OCI-LY3 (cell line): ENCODE measurements at regions not wholly inside any gene's neighbourhood (a gene's known extent, or its start where the extent isn't known, plus 50 kb on each side); places are given as distances from the start of the nearest gene placed in this dataset.

Experiments
- EZH2phosphoT487 ChIP-seq: fragments of 200-600 bp; shearing (Covaris generic); IDR thresholded peaks from 2 replicates; pipeline ENCODE4 v1.6.1; 2018; ENCODE audit warnings: antibody characterized with exemption, mixed run types, low read depth
- TF ChIP-seq, protein P1 (sequence below): fragments of 200-600, 300-600 bp; sonication (generic); IDR thresholded peaks from 2 replicates; pipeline ENCODE4 v1.5.1; 2014; ENCODE audit warnings: antibody characterized with exemption, low read length, low read depth

DNA sequence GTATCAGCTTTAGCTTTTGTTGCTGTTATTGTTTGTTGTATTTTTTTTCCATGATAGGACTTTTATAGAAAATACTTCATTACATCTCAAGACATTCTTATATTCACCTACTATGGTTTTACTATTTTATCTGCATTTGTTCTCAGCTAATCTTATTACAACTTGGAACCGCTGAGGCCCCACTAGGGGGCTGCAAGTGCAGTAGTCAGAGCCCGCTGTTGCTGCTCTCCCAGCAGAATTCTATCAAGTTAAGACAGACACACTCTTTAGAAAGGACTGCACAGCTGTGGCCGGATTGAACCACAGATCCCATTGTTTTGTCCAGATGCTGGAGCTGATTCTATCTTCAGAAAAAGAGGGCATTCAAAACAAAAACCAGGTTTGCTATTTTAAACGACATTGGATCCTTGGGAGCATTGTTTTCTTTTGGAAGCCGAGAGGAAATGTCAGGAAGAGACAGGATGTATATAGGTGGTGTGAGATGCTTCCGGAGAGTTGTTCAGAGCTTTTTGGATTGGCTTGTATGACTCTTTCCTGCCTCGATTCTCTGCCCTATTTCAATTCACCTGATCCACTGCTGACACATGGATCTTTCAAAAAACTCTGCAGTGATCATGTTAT lies 105.7 kb upstream of the GAREM1 start:
- TF ChIP-seq, protein P1, sequence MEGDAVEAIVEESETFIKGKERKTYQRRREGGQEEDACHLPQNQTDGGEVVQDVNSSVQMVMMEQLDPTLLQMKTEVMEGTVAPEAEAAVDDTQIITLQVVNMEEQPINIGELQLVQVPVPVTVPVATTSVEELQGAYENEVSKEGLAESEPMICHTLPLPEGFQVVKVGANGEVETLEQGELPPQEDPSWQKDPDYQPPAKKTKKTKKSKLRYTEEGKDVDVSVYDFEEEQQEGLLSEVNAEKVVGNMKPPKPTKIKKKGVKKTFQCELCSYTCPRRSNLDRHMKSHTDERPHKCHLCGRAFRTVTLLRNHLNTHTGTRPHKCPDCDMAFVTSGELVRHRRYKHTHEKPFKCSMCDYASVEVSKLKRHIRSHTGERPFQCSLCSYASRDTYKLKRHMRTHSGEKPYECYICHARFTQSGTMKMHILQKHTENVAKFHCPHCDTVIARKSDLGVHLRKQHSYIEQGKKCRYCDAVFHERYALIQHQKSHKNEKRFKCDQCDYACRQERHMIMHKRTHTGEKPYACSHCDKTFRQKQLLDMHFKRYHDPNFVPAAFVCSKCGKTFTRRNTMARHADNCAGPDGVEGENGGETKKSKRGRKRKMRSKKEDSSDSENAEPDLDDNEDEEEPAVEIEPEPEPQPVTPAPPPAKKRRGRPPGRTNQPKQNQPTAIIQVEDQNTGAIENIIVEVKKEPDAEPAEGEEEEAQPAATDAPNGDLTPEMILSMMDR = peak; percentile 70
- TF ChIP-seq EZH2phosphoT487 = no peak
